ENCODE measurements at regions not wholly inside any gene's neighbourhood (a gene's known extent, or its start where the extent isn't known, plus 50 kb on each side); places are given as distances from the start of the nearest gene placed in this dataset.

DNA sequence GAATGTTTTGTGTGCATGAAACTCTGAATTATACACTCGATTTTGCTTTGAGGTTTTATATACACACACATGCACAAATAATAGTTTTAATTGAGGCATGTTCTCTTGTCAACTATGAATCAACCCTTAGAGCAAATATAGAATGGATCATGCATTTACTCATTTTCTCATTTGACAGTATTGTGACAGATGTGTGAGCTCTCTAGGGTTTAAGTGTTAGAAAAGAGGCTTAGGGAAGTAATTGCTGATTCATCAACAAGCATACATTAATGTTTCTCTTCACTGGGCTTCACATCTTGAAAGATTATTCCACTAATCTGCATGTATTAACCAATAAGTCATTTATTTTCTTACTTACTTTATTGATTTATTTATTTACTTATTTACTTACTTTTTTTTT, 1356.8 kb upstream of the ACO1 start:
- H4K20me1 ChIP-seq (ENCODE audit: insufficient read depth, low read length): no peaks in the 10 kb centered on the region
- no peaks in the 10 kb centered on the region for H3K36me3 ChIP-seq (replicated peaks; ENCODE audit: low read depth, low read length)

DNA sequence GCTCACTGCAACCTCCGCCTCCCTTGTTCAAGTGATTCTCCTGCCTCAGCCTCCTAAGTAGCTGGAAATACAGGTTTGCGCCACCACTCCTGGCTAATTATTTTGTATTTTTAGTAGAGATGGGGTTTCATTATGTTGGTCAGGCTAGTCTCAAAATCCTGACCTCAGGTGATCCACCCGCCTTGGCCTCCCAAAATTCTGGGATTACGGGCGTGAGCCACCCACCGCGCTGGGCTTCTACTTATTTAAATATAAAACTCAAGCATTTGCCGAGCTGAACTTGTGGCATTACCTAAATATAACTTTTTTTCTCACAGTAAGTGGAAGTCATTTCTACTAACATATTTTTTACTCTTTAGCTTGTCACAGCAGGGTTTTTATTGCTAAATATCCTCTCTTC, 1356.3 kb upstream of the ACO1 start:
- no peaks in the 10 kb centered on the region for H3K36me3 ChIP-seq (replicated peaks; ENCODE audit: low read depth, low read length)
- no peak overlapping the region for H3K4me3 ChIP-seq (ENCODE audit: low read length)
- TF ChIP-seq, protein P1, sequence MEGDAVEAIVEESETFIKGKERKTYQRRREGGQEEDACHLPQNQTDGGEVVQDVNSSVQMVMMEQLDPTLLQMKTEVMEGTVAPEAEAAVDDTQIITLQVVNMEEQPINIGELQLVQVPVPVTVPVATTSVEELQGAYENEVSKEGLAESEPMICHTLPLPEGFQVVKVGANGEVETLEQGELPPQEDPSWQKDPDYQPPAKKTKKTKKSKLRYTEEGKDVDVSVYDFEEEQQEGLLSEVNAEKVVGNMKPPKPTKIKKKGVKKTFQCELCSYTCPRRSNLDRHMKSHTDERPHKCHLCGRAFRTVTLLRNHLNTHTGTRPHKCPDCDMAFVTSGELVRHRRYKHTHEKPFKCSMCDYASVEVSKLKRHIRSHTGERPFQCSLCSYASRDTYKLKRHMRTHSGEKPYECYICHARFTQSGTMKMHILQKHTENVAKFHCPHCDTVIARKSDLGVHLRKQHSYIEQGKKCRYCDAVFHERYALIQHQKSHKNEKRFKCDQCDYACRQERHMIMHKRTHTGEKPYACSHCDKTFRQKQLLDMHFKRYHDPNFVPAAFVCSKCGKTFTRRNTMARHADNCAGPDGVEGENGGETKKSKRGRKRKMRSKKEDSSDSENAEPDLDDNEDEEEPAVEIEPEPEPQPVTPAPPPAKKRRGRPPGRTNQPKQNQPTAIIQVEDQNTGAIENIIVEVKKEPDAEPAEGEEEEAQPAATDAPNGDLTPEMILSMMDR (IDR thresholded peaks at IDR 0.05; ENCODE audit: low read depth, low read length): no peak
- no peak for TF ChIP-seq EZH2phosphoT487 (IDR thresholded peaks at IDR 0.05; ENCODE audit: low read depth)
- H3K79me2 ChIP-seq (ENCODE audit: low read length): no peaks in the 10 kb centered on the region
- no peak overlapping the region for H2AFZ ChIP-seq (ENCODE audit: low read depth, low read length)
- no peaks in the 10 kb centered on the region for H3K9me3 ChIP-seq (ENCODE audit: insufficient read depth, low read length)
- H3K27ac ChIP-seq (ENCODE audit: low read length): no peak overlapping the region
- no peaks in the 10 kb centered on the region for H3K27me3 ChIP-seq (ENCODE audit: low read depth, low read length)
- H3K9ac ChIP-seq (ENCODE audit: low read length): no peak overlapping the region
- no peaks in the 10 kb centered on the region for H4K20me1 ChIP-seq (ENCODE audit: insufficient read depth, low read length)
- H3K4me2 ChIP-seq (ENCODE audit: low read length): no peak overlapping the region
- no peaks in the 10 kb centered on the region for H3K4me1 ChIP-seq (ENCODE audit: low read length)

More for the DNA sequence above, 1356.8 kb upstream of the ACO1 start:
- H3K9me3 ChIP-seq (ENCODE audit: insufficient read depth, low read length): no peaks in the 10 kb centered on the region
- H3K4me2 ChIP-seq (ENCODE audit: low read length): no peak overlapping the region
- no peak overlapping the region for H3K4me3 ChIP-seq (ENCODE audit: low read length)
- H3K27me3 ChIP-seq (ENCODE audit: low read depth, low read length): no peaks in the 10 kb centered on the region
- H3K27ac ChIP-seq (ENCODE audit: low read length): no peak overlapping the region
- H3K79me2 ChIP-seq (ENCODE audit: low read length): no peaks in the 10 kb centered on the region
- no peak overlapping the region for H3K9ac ChIP-seq (ENCODE audit: low read length)
- H3K4me1 ChIP-seq (ENCODE audit: low read length): no peaks in the 10 kb centered on the region
- H2AFZ ChIP-seq (ENCODE audit: low read depth, low read length): no peak overlapping the region
- TF ChIP-seq, protein P1 (IDR thresholded peaks at IDR 0.05; ENCODE audit: low read depth, low read length): no peak
- TF ChIP-seq EZH2phosphoT487 (IDR thresholded peaks at IDR 0.05; ENCODE audit: low read depth): no peak

DNA sequence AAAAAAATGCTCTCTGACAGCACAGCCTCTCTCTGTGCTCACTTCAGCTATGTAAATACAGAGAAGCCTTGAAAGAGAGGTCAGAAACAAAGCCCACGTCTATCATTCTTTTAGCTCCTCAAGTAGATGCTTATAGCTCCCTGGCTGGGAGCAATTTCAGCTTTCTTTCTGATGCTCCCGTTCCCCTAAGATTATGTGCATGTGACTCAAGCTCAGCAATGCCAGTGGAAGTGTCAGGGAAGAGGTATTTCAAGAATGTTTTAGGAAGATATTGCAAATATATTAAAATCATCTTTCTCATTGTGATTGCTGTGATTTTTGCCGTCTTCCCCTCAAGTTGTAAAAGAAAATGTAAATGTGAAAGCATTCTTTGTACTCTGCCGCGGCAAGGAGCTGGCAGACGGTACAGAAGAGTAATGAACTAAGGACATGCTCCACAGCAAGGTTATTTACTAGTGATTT, 1353.7 kb upstream of the ACO1 start:
- TF ChIP-seq, protein P1 (IDR thresholded peaks at IDR 0.05; ENCODE audit: low read depth, low read length): no peak
- TF ChIP-seq EZH2phosphoT487 (IDR thresholded peaks at IDR 0.05; ENCODE audit: low read depth): no peak
- H3K4me1 ChIP-seq (ENCODE audit: low read length): no peaks in the 10 kb centered on the region
- H3K27ac ChIP-seq (ENCODE audit: low read length): no peak overlapping the region
- no peaks in the 10 kb centered on the region for H4K20me1 ChIP-seq (ENCODE audit: insufficient read depth, low read length)
- no peak overlapping the region for H3K4me3 ChIP-seq (ENCODE audit: low read length)
- H3K79me2 ChIP-seq (ENCODE audit: low read length): no peaks in the 10 kb centered on the region
- H3K36me3 ChIP-seq (replicated peaks; ENCODE audit: low read depth, low read length): no peaks in the 10 kb centered on the region
- H2AFZ ChIP-seq (ENCODE audit: low read depth, low read length): peak overlapping the region; percentile 48; the same call in 1 of the 2 replicates
- H3K27me3 ChIP-seq (ENCODE audit: low read depth, low read length): no peaks in the 10 kb centered on the region
- no peaks in the 10 kb centered on the region for H3K9me3 ChIP-seq (ENCODE audit: insufficient read depth, low read length)
- H3K9ac ChIP-seq (ENCODE audit: low read length): no peak overlapping the region
- H3K4me2 ChIP-seq (ENCODE audit: low read length): no peak overlapping the region

DNA sequence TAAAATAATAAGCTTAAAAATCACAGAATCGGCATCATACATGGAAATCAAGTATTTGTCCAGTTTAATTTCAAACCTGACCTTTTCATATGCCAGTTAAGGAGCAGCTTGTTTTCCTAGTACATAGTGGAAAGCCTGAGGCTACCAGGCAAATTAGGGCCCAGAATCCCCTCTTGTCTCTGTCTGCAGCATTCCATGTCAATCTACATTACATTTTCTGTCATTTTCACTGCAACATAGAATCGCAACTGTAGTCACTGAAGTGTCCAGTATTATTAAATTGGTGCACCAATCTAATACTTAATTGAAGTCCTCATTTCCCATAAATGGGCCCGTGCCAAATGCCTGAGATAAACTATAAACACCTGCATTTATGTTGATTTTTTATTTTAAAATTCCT, 1352.2 kb upstream of the ACO1 start:
- Histone ChIP-seq H3K79me2 (ENCODE audit: low read length) (no peaks in the 10 kb centered on the region), H3K9me3 (ENCODE audit: insufficient read depth, low read length) (no peaks in the 10 kb centered on the region), H2AFZ (ENCODE audit: low read depth, low read length) (no peak overlapping the region), H3K4me1 (ENCODE audit: low read length) (no peaks in the 10 kb centered on the region), H3K4me2 (ENCODE audit: low read length) (no peak overlapping the region), H3K27me3 (ENCODE audit: low read depth, low read length) (no peaks in the 10 kb centered on the region), H3K27ac (ENCODE audit: low read length) (no peak overlapping the region), H4K20me1 (ENCODE audit: insufficient read depth, low read length) (no peaks in the 10 kb centered on the region), H3K9ac (ENCODE audit: low read length) (no peak overlapping the region), H3K36me3 (replicated peaks; ENCODE audit: low read depth, low read length) (no peaks in the 10 kb centered on the region), H3K4me3 (ENCODE audit: low read length) (no peak overlapping the region)
- no peak for TF ChIP-seq EZH2phosphoT487 (IDR thresholded peaks at IDR 0.05; ENCODE audit: low read depth)
- TF ChIP-seq, protein P1 (IDR thresholded peaks at IDR 0.05; ENCODE audit: low read depth, low read length): no peak
